ENCODE measurements at regions not wholly inside any gene's neighbourhood (a gene's known extent, or its start where the extent isn't known, plus 50 kb on each side); places are given as distances from the start of the nearest gene placed in this dataset.
"Not testable (repeated sequence)": the region's sequence is repeated elsewhere in the genome, so short reads cannot be mapped to it uniquely, and the experiment has no call there.

GRCh38 chr17:64795342-64795741 is 123.9 kb downstream of the LRRC37A3 start:
- TF ChIP-seq CTCF (IDR thresholded peaks at IDR 0.05); TCF7L2 (IDR thresholded peaks at IDR 0.05; ENCODE audit: low read depth, low read length); REST (IDR thresholded peaks at IDR 0.05; ENCODE audit: insufficient read depth in 1 of 2, low read depth in 2 of 2, low read length in 1 of 2); POLR2AphosphoS5 (IDR thresholded peaks at IDR 0.05; ENCODE audit: low read depth, low read length); SIN3A (IDR thresholded peaks at IDR 0.05; ENCODE audit: borderline replicate concordance, insufficient read depth, low read depth, low read length): not testable (repeated sequence)

All from Panc1 (cell line).